IMR-90 (cell line): ENCODE measurements at regions not wholly inside any gene's neighbourhood (a gene's known extent, or its start where the extent isn't known, plus 50 kb on each side); places are given as distances from the start of the nearest gene placed in this dataset.

Source experiments
- ATAC-seq: fragments of 200-7000 bp; cut with Tn5 transposase; 2 replicates; pipeline ENCODE4 v1.9.1; 2020; ENCODE audit warnings: low read depth, mild to moderate bottlenecking, moderate library complexity
- BruUV-seq: library from RNA; stranded (reverse); fragments of 400-500 nt; replicated peaks from 2 replicates; lab custom pipeline; 2021; lab: Mats Ljungman, UMichigan
- CTCF ChIA-PET: fragments of 300-600 bp; formaldehyde crosslinking; extraction: SDS; loops from one replicate; lab custom pipeline; 2021; ENCODE audit warnings: antibody characterized with exemption; lab: Yijun Ruan, JAX
- POLR2A ChIA-PET: fragments of 300-600 bp; sonication (Branson Sonifier 250); formaldehyde crosslinking; loops from one replicate; lab custom pipeline; 2022; ENCODE audit warnings: antibody characterized with exemption; ENCODE audit not compliant: unreplicated experiment; lab: Charles Lee
- DNase-seq: peaks from one replicate; pipeline ENCODE4 v3.0.0; 2013
- H2AFZ ChIP-seq: replicated peaks from 2 replicates; pipeline ENCODE3; 2013; ENCODE audit warnings: low read length, mild to moderate bottlenecking; ENCODE audit not compliant: poor library complexity
- H2AK5ac ChIP-seq: 2 replicates; pipeline ENCODE4 v1.6.1; 2013; ENCODE audit warnings: low read depth, low read length, inconsistent platforms
- H2AK9ac ChIP-seq: replicated peaks from 2 replicates; pipeline ENCODE3; 2013; ENCODE audit warnings: mild to moderate bottlenecking, low read depth, low read length, moderate library complexity; ENCODE audit not compliant: poor library complexity
- H2BK120ac ChIP-seq: 2 replicates; pipeline ENCODE4 v1.6.1; 2013; ENCODE audit warnings: low read depth, low read length, inconsistent platforms
- H2BK15ac ChIP-seq: 3 replicates; pipeline ENCODE4 v1.6.1; 2013; ENCODE audit warnings: low read depth, low read length, inconsistent platforms
- H2BK20ac ChIP-seq: 2 replicates; pipeline ENCODE4 v1.6.1; 2013; ENCODE audit warnings: low read depth, mild to moderate bottlenecking, inconsistent platforms, low read length, moderate library complexity
- H2BK5ac ChIP-seq: 2 replicates; pipeline ENCODE4 v1.6.1; 2013; ENCODE audit warnings: mild to moderate bottlenecking, low read depth, low read length, inconsistent platforms; ENCODE audit not compliant: poor library complexity, severe bottlenecking
- H3K14ac ChIP-seq: replicated peaks from 2 replicates; pipeline ENCODE4 v1.6.1; 2013; ENCODE audit warnings: low read depth, low read length, inconsistent platforms
- H3K18ac ChIP-seq: 2 replicates; pipeline ENCODE4 v1.6.1; 2013; ENCODE audit warnings: low read depth, low read length, control low read depth
- H3K23ac ChIP-seq: 2 replicates; pipeline ENCODE4 v1.6.1; 2013; ENCODE audit warnings: low read depth, low read length, inconsistent platforms
- H3K27ac ChIP-seq: 2 replicates; pipeline ENCODE4 v1.5.1; 2013; ENCODE audit warnings: mild to moderate bottlenecking, control low read depth, low read length; ENCODE audit not compliant: insufficient read depth
- H3K27me3 ChIP-seq: 2 replicates; pipeline ENCODE4 v1.6.1; 2013; ENCODE audit warnings: low read length; ENCODE audit not compliant: control insufficient read depth, insufficient read depth
- H3K36me3 ChIP-seq: 2 replicates; pipeline ENCODE4 v1.6.1; 2013; ENCODE audit warnings: low read length, mixed read lengths; ENCODE audit not compliant: control insufficient read depth, insufficient read depth
- H3K4ac ChIP-seq: 2 replicates; pipeline ENCODE4 v1.6.1; 2013; ENCODE audit warnings: low read depth, low read length, inconsistent platforms
- H3K4me1 ChIP-seq: 2 replicates; pipeline ENCODE4 v1.6.1; 2013; ENCODE audit warnings: low read length, mixed read lengths; ENCODE audit not compliant: control insufficient read depth, insufficient read depth
- H3K4me2 ChIP-seq: 2 replicates; pipeline ENCODE4 v1.6.1; 2013; ENCODE audit warnings: low read depth, mild to moderate bottlenecking, control low read depth, low read length, moderate library complexity
- H3K4me3 ChIP-seq: 2 replicates; pipeline ENCODE4 v1.5.1; 2013; ENCODE audit warnings: low read depth, mild to moderate bottlenecking, control low read depth, low read length, moderate library complexity; ENCODE audit not compliant: insufficient read depth
- H3K56ac ChIP-seq: 2 replicates; pipeline ENCODE4 v1.6.1; 2013; ENCODE audit warnings: low read length, inconsistent platforms; ENCODE audit not compliant: insufficient read depth; ENCODE audit errors: extremely low read depth
- H3K79me1 ChIP-seq, 2 experiments: 2 replicates each; pipeline ENCODE4 v1.6.1; 2013; ENCODE audit warnings: low read length in 2 of 2, inconsistent platforms in 1 of 2, low read depth in 1 of 2
- H3K9ac ChIP-seq: 2 replicates; pipeline ENCODE4 v1.6.1; 2013; ENCODE audit warnings: low read depth, low read length, control low read depth
- H3K9me1 ChIP-seq: 2 replicates; pipeline ENCODE4 v1.6.1; 2013; ENCODE audit warnings: low read length, inconsistent platforms; ENCODE audit not compliant: insufficient read depth
- H3K9me3 ChIP-seq: 2 replicates; pipeline ENCODE4 v1.6.1; 2013; ENCODE audit warnings: low read length; ENCODE audit not compliant: control insufficient read depth, insufficient read depth
- H4K20me1 ChIP-seq: 2 replicates; pipeline ENCODE4 v1.6.1; 2013; ENCODE audit warnings: low read length, inconsistent platforms; ENCODE audit not compliant: insufficient read depth
- H4K5ac ChIP-seq: 2 replicates; pipeline ENCODE4 v1.6.1; 2013; ENCODE audit warnings: mild to moderate bottlenecking, low read depth, low read length, control low read depth
- H4K8ac ChIP-seq, 2 experiments: 2 replicates each; pipeline ENCODE4 v1.6.1; 2013; ENCODE audit warnings: low read depth in 2 of 2, low read length in 2 of 2, control low read depth in 1 of 2, inconsistent platforms in 1 of 2
- H4K91ac ChIP-seq: 2 replicates; pipeline ENCODE4 v1.6.1; 2013; ENCODE audit warnings: low read depth, low read length, inconsistent platforms; ENCODE audit not compliant: insufficient read depth
- MXI1 ChIP-seq: IDR thresholded peaks from 2 replicates; pipeline ENCODE4 v1.6.1; 2012; ENCODE audit warnings: low read depth, mild to moderate bottlenecking, low read length, moderate library complexity, borderline replicate concordance
- dilution Hi-C: fragments of 300-500 bp; cut with HindIII; formaldehyde crosslinking; loops from one replicate; pipeline ENCODE4 v1.14.3; 2018; ENCODE audit warnings: low sequenced_read_pairs; ENCODE audit not compliant: unreplicated experiment
- in situ Hi-C: fragments of 300-500 bp; cut with MboI; formaldehyde crosslinking; loops from 3 replicates; pipeline ENCODE4 v1.14.3; 2019; ENCODE audit warnings: low sequenced_read_pairs, inconsistent platforms, mixed read lengths
- intact Hi-C: fragments of 100-400 bp; cut with micrococcal nuclease; formaldehyde crosslinking; loops from 2 replicates; pipeline ENCODE4 v1.10.0; 2022

DNA sequence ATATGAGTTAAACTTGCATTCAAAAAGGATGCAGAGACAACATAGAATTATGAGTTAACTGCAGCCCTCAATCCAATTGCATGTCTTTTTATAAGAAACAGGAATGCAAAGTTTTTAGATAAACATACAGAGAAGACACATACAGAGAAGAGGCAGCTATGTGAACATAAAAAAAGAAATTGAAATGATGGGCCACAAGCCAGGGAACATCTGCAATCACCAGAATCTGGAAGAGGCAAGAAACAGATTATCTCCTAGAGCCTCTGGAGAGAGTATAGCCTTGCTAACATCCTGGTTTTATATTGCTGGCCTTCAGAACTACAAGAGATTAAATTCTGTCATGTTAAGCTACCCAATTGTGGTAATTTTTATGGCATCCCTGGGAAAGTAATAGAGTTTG, 257.2 kb upstream of the EYS start:
- H2AK5ac ChIP-seq: no peak overlapping the region
- no peak overlapping the region for H3K27ac ChIP-seq
- H2BK5ac ChIP-seq: no peak overlapping the region
- in situ Hi-C loops (no loop called here), dilution Hi-C loops (no loop called here), intact Hi-C loops (no loop called here)
- H3K9me3 ChIP-seq: peaks cover 4% of the 10 kb centered on the region; the same call in 1 of the 2 replicates
- no peaks in the 10 kb centered on the region for H3K27me3 ChIP-seq
- POLR2A ChIA-PET: no interaction called here
- ATAC-seq (no peak), DNase-seq (no peak)
- H2BK15ac ChIP-seq: no peak overlapping the region
- no peaks in the 10 kb centered on the region for H3K36me3 ChIP-seq
- no peak overlapping the region for H2AFZ ChIP-seq
- no peak overlapping the region for H3K23ac ChIP-seq
- no peak overlapping the region for H3K18ac ChIP-seq
- no peaks in the 10 kb centered on the region for H3K4me1 ChIP-seq
- no peaks in the 10 kb centered on the region for H3K79me1 ChIP-seq
- no peak overlapping the region for H3K4ac ChIP-seq
- H3K56ac ChIP-seq: no peak overlapping the region
- H2BK20ac ChIP-seq: no peak overlapping the region
- no peak overlapping the region for H3K4me2 ChIP-seq
- CTCF ChIA-PET: no interaction called here
- no peak overlapping the region for H3K9ac ChIP-seq
- H3K9me1 ChIP-seq: no peaks in the 10 kb centered on the region
- no peak overlapping the region for H2AK9ac ChIP-seq
- H4K20me1 ChIP-seq: no peaks in the 10 kb centered on the region
- no peak overlapping the region for H3K14ac ChIP-seq
- TF ChIP-seq MXI1: no peak
- no peak overlapping the region for H4K8ac ChIP-seq
- no peak overlapping the region for H2BK120ac ChIP-seq
- no peak overlapping the region for H4K5ac ChIP-seq
- no peak overlapping the region for H4K91ac ChIP-seq
- H3K4me3 ChIP-seq: no peak overlapping the region
- no TSS peak for BruUV-seq
